ENCODE measurements at regions not wholly inside any gene's neighbourhood (a gene's known extent, or its start where the extent isn't known, plus 50 kb on each side); places are given as distances from the start of the nearest gene placed in this dataset.

DNA sequence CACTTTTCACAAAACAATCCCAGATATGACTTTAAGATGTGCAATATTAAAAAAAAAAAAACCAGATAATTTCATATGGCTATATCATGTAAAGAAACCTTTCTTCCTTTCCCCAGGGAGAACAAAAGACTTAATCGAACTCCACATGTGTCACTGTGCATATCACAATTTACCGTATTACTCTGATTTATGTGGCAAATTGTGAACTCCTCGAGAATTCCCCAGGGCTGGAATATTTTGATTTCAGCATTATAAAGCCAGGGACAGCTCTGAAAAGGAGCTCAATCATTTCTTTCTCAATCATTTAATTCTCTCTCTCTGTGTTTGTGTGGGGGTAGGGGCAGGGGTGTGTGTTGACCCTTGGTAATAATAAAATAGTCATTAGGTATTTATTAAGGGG, 165.8 kb downstream of the TDRD15 start:
- TF ChIP-seq CTCF (IDR thresholded peaks at IDR 0.05) (no peak), POLR2A (IDR thresholded peaks at IDR 0.05) (no peak)

All from vagina (tissue), 2 donors.